ENCODE measurements at regions not wholly inside any gene's neighbourhood (a gene's known extent, or its start where the extent isn't known, plus 50 kb on each side); places are given as distances from the start of the nearest gene placed in this dataset.

- no peaks in the 10 kb centered on the region for H3K9me2 ChIP-seq (replicated peaks; ENCODE audit: control insufficient read depth, low read length)
- no peaks in the 10 kb centered on the region for H3K4me1 ChIP-seq (ENCODE audit: control insufficient read depth, low read length)
- H3K27ac ChIP-seq (ENCODE audit: low read depth, low read length) = no peak overlapping the region
- TF ChIP-seq EZH2phosphoT487 (IDR thresholded peaks at IDR 0.05; ENCODE audit: borderline replicate concordance, low read length) (no peak), CTCF (IDR thresholded peaks at IDR 0.05; ENCODE audit: low read depth, low read length, poor library complexity, severe bottlenecking) (no peak)
- no peak overlapping the region for H3K4me3 ChIP-seq (ENCODE audit: low read length)
- no peaks in the 10 kb centered on the region for H3K27me3 ChIP-seq (ENCODE audit: control insufficient read depth, low read length)
- no peaks in the 10 kb centered on the region for H3K9me3 ChIP-seq (ENCODE audit: control insufficient read depth, insufficient read depth, low read length)
- no peaks in the 10 kb centered on the region for H3K79me2 ChIP-seq (ENCODE audit: control insufficient read depth, low read length)
- no peaks in the 10 kb centered on the region for H3F3A ChIP-seq (ENCODE audit: control insufficient read depth, insufficient read depth)
- H4K20me1 ChIP-seq (ENCODE audit: control insufficient read depth, insufficient read depth, low read depth, low read length) = no peaks in the 10 kb centered on the region
- no peak overlapping the region for H3K4me2 ChIP-seq (ENCODE audit: low read length)
- H3K36me3 ChIP-seq (ENCODE audit: control insufficient read depth, low read length) = no peaks in the 10 kb centered on the region
Observed at GRCh38 chr9:13444245-13445102, 165.0 kb upstream of the MPDZ start.

GRCh38 chr9:13443346-13444244 is 164.1 kb upstream of the MPDZ start:
- Histone ChIP-seq H3K27ac (ENCODE audit: low read depth, low read length) (no peak overlapping the region), H3K9me2 (replicated peaks; ENCODE audit: control insufficient read depth, low read length) (no peaks in the 10 kb centered on the region), H3K79me2 (ENCODE audit: control insufficient read depth, low read length) (no peaks in the 10 kb centered on the region), H3K9me3 (ENCODE audit: control insufficient read depth, insufficient read depth, low read length) (no peaks in the 10 kb centered on the region), H3K4me3 (ENCODE audit: low read length) (no peak overlapping the region), H3F3A (ENCODE audit: control insufficient read depth, insufficient read depth) (no peaks in the 10 kb centered on the region), H3K4me1 (ENCODE audit: control insufficient read depth, low read length) (no peaks in the 10 kb centered on the region), H3K36me3 (ENCODE audit: control insufficient read depth, low read length) (no peaks in the 10 kb centered on the region), H3K4me2 (ENCODE audit: low read length) (no peak overlapping the region), H3K27me3 (ENCODE audit: control insufficient read depth, low read length) (no peaks in the 10 kb centered on the region), H4K20me1 (ENCODE audit: control insufficient read depth, insufficient read depth, low read depth, low read length) (no peaks in the 10 kb centered on the region)
- TF ChIP-seq EZH2phosphoT487 (IDR thresholded peaks at IDR 0.05; ENCODE audit: borderline replicate concordance, low read length) (no peak), CTCF (IDR thresholded peaks at IDR 0.05; ENCODE audit: low read depth, low read length, poor library complexity, severe bottlenecking) (no peak)

GRCh38 chr9:13439685-13440476 is 160.4 kb upstream of the MPDZ start:
- H3K36me3 ChIP-seq (ENCODE audit: control insufficient read depth, low read length) = no peaks in the 10 kb centered on the region
- no peaks in the 10 kb centered on the region for H3K79me2 ChIP-seq (ENCODE audit: control insufficient read depth, low read length)

More at GRCh38 chr9:13439685-13440476, 160.4 kb upstream of the MPDZ start:
- Histone ChIP-seq H3K9me3 (ENCODE audit: control insufficient read depth, insufficient read depth, low read length) (no peaks in the 10 kb centered on the region), H3K27ac (ENCODE audit: low read depth, low read length) (no peak overlapping the region), H4K20me1 (ENCODE audit: control insufficient read depth, insufficient read depth, low read depth, low read length) (no peaks in the 10 kb centered on the region), H3K9me2 (replicated peaks; ENCODE audit: control insufficient read depth, low read length) (no peaks in the 10 kb centered on the region), H3K4me2 (ENCODE audit: low read length) (no peak overlapping the region), H3K4me1 (ENCODE audit: control insufficient read depth, low read length) (no peaks in the 10 kb centered on the region), H3K27me3 (ENCODE audit: control insufficient read depth, low read length) (no peaks in the 10 kb centered on the region), H3K4me3 (ENCODE audit: low read length) (no peak overlapping the region), H3F3A (ENCODE audit: control insufficient read depth, insufficient read depth) (no peaks in the 10 kb centered on the region)
- no peak for TF ChIP-seq CTCF (IDR thresholded peaks at IDR 0.05; ENCODE audit: low read depth, low read length, poor library complexity, severe bottlenecking)
- no peak for TF ChIP-seq EZH2phosphoT487 (IDR thresholded peaks at IDR 0.05; ENCODE audit: borderline replicate concordance, low read length)

All from DOHH2 (cell line).